GM21390 (cell line): ENCODE measurements at regions not wholly inside any gene's neighbourhood (a gene's known extent, or its start where the extent isn't known, plus 50 kb on each side); places are given as distances from the start of the nearest gene placed in this dataset.
"Not testable (repeated sequence)": the region's sequence is repeated elsewhere in the genome, so short reads cannot be mapped to it uniquely, and the experiment has no call there.

Experiments
- ATAC-seq: cut with Tn5 transposase; IDR thresholded peaks from one replicate; pipeline ENCODE4 v1.9.1; 2021; ENCODE audit not compliant: unreplicated experiment

DNA sequence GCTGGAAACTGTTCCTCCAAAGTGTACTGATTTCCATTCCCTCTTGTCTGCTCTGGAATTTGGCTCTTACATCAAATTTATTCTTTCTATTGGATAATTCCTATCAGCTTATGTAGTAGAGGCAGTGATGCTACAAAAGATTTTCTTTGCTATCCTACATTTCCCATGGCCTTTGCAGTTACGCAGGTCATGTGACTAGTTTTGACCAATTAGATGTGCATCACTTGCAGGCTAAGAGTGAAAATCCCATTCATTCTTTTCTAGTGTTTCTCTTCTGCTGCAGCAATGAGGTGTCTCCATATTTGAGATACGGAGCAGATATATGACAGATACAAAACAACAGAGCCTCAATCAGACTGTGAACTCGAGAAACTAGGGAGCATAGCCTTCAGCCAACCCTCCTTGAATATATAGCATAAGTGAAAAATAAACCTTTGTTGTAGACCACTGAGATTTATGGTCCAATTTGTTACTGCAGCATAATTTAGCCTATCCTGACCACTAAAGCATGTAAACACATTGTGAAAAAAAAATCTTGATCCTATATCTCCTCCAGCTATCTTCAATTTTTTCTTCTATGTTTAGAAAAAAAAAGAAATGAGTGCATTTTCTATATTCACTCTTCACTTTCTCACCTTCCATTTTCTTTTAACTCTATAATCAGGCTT, 102.0 kb downstream of the HNMT start:
- no peak for ATAC-seq

DNA sequence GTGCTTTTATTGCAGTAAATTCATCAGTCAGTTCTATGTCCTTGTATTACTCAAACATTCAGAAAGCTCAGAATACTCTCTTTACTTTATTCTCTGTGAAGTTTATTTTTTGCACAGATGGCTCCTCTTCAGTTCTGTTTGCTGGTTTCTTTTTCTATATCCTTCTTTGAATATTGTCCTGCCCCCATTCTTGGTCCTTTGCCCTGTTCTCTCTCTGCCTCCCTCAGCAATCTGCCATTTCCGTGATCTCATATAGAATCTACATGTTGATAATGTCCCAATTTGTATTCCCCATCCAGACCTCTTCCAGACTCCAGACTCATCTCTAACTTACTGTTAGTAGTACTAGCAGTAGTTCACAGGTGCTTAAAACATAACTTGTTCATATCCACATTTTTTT, 102.6 kb downstream of the HNMT start:
- ATAC-seq: no peak

DNA sequence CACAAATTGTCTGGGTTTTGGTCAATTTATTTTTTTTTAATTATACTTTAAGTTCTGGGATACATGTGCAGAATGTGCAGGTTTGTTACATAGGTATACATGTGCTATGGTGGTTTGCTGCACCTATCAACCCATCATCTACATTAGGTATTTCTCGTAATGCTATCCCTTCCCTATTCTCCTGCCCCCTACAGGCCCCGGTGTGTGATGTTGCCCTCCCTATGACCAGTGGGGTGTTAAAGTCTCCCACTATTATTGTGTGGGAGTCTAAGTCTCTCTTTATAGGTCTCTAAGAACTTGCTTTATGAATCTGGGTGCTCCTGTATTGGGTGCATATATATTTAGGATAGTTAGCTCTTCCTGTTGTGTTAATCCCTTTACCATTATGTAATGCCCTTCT, 104.4 kb downstream of the HNMT start:
- ATAC-seq: not testable (repeated sequence)

DNA sequence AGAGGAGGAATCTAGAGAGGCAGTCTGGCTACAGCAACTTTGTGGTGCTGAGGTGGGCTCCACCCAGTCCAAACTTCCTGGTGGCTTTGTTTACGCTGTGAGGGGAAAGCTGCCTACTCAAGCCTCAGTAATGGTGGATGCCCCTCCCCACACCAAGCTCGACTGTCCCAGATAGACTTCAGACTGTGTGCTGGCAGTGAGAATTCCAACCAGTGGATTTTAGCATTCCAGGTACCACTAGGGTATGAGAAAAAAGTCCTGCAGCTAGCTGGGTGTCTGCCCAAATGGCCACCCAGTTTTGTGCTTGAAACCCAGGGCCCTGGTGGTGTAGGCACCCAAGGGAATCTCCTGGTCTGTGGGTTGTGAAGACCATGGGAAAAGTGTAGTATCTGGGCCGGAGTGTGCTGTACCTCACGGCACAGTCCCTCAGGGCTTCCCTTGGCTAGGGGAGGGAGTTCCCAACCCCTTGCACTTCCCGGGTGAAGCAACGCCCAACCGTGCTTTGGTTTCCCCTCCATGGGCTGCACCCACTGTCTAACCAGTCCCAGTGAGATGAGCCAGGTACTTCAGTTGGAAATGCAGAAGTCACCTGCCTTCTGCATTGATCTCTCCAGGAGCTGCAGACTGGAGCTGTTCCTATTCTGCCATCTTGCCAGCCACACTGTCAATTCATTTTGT, 106.9 kb downstream of the HNMT start:
- ATAC-seq: not testable (repeated sequence)

DNA sequence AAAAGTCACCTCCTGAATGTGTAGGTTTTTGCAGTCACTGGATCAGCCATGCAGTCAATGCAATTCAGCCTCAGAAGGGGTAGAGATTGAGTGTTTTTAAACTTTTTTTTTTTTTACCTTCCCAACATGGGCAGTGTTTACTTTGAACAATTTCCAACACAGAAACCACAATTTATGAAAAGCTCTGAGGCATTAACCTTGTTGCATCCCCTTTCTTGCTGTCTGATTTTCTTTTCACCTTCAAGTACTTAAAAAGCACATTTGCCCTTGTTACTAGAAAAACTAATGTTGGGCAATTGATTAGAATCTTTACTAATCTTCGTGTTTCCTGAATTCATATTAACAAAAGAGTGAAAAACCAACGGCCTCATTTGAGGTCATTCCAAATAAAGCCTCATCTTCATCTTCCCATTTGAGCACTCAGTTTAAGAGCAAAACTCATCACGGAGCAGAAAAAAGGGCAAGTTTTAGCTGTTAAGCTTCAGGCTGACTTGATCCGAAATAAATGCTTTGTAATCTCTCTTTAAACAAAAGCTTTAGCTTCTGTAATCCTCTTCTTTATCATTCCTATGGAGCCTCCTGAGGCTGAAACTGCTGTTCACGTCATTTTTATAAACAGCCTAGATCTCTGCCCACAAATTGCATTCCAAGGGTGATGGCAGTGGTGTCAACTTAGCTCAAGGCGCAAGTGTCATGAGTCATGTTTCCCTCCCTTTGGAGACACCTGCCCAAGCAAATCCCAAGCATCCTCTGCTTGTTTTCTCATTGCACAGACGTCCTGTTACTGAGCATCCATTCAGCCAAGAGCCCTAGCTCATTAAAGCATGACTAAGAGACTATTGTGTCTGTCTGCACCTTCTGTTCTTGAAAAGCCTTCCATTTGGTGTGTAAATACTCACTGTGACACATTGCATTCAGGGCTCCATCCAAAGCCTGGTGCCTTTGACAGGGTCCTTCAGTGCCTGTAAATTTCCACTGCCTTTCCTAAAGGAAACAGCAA, 107.7 kb downstream of the HNMT start:
- ATAC-seq: no peak

DNA sequence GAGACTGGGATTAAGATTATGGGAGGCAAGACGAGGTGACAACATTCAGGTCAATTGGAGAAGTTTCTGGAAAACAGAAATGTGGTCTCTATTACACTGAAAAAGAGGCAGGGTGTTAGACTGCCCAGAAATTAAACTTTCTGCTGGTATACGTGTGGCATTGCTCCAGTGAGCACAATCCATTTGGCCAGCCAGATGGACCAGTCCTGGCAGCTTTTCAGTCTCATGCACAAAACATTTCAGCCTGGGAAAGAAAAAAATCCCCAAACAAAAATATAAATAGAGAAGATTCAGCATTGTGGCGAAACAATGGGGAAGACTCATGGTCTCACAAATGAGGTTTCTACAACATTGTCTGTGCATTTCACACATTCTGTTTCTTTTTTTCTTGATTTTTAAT, 113.9 kb downstream of the HNMT start:
- no peak for ATAC-seq

DNA sequence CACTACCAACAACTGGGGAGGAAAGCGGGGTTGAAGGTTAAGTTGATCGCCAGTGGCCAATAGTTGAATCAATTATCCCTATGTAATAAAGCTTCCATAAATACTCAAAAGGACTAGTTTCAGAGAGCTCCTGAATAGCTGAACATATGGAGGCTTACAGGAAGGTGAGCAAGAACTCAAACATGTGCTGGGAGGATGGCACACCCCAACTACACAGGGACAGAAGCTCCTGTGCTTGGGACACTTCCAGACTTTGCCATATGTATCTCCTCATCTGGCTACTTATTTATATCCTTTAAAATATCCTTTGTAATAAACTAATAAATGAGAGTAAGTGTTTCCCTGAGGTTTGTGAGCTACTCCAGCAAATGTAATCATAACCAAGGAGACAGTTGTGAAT, 115.7 kb downstream of the HNMT start:
- no peak for ATAC-seq

DNA sequence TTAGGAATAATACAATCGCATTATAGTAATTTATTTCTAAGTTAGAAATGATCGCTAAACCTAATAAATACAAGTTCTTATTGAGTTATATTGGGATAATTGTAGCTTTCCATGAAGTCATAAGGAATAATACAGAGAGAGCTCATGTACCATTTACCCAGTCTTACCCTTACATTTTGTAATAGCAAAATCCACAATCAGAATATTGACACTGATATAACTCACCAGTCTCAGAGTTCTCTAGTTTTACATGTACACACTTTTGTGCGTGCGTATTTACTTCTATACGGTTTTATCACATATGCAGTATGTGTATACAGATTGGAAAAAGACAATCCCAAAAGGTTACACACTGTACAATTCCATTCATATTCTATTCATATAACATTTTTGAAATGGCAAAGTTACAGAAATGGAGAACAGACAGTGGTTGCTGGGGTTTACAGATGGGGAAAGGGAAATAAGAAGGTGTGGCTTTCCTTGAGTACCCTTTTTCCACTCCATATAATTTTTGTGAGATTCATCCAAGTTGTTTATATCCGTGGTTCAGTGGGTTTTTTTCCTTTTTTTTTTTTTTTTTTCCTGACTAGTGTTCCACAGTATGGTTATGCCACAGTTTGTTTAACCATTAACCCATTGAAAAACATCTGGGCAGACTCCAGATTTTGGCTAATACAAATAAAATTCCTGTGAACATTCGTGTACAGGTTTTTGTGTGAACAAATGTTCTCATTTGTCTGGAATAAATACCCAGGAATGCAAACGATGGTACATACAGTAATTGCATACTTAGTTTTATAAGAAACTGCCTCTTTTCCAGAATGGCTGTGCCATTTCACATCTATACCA, 117.2 kb downstream of the HNMT start:
- ATAC-seq: no peak

DNA sequence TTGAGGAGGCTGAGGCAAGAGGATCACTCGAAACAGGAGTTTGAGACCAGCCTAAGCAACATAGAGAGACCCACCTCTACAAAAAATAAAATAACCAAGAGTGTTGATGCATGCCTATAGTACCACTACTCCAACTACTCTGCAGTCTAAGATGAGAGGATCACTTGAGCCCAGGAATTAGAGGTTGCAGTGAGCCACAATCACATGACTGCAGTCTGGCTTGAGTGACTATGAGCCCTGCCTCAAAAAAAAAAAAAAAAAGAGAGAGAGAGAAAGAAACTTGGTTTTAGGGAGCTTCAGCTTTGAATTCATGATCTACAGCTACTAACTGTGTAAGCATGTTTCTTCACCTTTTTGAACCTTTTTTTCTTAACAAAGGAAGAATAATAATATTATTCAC, 119.9 kb downstream of the HNMT start:
- no peak for ATAC-seq

DNA sequence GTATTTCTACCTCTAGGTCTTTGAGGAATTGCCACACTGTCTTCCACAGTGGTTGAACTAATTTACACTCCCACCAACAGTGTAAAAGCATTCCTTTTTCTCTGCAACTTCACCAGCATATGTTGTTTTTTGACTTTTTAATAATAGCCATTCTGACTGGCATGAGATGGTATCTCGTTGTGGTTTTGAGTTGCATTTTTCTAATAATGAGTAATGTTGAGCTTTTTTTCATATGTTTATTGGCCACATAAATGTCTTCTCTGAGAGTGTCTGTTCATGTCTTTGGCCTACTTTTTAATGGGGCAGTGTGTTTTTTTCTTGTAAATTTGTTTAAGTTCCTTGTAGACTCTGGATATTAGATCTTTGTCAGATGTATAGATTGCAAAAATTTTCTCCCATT, 121.2 kb downstream of the HNMT start:
- ATAC-seq: not testable (repeated sequence)

DNA sequence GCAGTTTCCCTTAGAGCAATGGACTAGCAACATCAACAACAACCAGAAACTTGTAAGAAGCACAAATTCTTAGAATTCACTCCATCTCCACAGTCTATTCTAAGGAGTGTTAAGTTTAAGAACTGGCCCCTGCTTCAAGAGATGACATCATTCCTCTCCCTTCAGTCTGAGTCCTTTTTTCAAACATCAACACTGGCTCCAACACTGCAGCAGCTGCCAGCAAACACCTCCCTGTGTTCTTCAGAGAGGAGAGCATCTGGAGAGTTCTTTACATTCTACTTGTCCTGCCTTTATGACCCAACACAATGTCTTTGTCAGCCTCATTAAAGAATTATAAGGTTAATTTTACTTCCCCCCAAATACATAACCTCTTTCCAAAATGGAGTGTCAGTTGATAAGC, 122.3 kb downstream of the HNMT start:
- no peak for ATAC-seq

DNA sequence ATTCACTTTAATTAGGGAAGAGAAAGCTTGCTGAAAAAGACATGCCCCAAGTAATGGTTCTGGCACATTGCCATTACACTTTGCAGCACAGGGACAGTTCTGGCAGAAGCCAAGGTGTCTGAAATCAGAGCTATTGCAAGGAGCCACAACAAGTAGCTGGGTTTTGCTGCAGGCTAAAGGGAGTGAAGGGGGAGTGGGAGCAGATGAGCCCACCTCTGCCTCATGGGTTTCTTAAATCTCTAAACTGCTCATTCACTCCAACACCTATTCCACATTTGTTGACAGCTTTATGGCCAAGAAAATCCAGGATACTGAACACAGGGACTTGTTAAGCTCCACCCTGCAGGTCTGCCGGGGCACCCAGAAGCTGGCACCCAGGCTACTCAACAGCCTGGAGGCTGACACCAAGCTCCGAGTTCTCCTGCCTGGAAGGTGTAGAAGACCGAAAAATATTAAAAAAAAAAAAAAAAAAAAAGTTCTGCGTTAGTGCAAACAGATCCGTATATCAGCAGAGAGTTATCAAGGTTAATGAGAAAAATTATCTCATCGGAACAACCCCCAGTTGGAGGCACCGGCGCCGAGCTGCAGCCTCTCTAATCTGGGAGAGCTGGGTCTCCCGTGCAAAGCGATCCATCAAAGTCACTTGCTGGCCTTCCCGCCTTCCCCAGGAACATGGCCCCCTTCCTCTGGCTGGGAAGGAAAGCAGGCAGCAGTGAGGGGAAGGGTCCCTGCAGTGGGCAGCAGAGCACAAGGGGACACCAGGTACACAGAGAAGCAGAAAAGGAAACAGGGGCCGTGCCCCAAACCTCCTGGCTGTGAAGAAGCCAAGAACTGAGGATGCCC, 123.7 kb downstream of the HNMT start:
- no peak for ATAC-seq

DNA sequence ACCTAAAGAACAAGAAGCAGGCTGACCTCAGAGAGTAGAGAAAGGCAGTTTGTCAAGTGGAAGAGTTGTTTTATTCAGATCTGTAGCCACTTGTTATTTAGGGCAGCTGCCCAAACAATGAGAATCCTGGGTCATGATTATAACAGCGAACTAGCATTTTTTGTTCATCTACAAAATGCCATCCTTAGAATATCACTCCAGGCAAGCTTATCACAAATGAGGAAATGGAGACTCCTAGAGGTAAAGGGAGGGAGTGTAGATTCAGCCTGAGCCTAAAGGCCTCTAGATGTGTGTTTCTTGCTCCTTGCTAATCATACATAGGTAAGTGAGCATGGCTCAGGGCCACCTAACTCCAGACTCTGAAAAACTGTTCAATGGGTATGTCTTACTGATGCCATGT, 126.1 kb downstream of the HNMT start:
- peak; percentile 71 for ATAC-seq

DNA sequence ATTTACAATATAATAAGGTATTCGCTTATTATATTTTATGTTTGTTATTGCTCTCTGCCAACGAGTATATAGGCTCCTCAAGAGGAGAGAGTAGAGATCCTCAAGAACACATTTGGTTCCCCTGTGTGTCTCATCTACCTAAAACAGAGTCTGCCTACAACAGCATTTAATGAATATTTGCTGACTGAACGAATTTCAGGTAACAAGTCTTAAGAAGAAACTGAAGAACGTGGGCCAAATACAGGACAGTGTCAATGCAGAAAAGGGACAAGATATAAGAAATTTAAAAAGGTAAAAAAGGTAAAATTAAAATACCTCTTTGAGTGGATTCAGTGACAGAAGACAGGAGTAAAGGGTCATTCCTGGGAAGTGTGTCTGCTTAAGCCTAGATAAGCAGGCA, 129.2 kb downstream of the HNMT start:
- ATAC-seq: no peak

DNA sequence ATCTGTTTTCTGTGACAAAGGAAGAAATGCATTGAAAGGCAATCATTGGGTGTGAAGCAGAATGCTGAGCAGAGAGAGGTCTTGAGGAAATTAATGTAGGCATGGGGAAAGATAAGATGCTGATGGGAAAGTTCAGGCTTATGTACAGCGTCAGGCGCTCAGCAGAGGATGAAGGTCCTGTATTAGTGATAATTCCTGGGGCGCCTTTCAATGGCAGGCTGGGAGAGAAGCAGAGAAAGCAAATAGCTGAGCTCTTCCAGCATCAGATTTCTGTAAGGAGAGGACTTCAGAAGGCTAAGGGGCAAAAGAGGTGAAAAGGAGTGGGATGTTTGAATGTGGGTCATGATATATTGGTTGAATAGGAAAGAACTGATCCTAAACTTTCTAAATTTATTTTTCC, 129.8 kb downstream of the HNMT start:
- no peak for ATAC-seq

DNA sequence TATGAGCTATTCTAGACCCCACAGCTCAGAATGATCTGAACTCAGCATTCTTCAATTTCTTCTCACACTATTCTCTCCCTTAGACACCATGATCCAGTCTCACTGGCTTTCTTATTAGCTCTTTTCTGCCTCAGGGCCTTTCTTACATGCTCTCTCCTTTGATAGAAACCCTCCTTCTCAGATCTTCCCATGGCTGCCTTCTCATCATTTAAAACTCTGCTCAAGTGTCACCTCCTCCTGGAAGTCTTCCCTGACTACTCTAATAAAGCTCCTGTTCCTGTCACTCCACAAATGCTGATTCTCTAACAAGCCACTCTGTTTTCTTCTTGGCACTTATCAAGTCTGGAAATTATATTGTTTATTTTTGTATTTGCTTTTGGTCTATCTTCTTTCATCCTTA, 131.1 kb downstream of the HNMT start:
- no peak for ATAC-seq

DNA sequence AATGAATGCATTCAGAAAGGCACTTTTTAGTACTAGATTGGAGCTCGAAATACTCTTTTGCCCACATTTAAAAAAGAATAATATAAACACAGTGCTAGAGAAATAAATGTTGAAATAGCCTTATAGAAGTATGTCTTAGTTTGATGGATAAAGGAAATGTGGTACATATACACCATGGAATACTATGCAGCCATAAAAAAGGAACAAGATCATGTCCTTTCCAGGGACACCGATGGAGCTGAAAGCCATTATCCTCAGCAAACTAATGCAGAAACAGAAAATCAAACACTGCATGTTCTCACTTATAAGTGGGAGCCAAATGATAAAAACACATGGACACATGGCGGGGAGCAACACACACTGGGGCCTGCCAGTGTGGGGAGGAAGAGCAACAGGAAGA, 135.0 kb downstream of the HNMT start:
- ATAC-seq: not testable (repeated sequence)

DNA sequence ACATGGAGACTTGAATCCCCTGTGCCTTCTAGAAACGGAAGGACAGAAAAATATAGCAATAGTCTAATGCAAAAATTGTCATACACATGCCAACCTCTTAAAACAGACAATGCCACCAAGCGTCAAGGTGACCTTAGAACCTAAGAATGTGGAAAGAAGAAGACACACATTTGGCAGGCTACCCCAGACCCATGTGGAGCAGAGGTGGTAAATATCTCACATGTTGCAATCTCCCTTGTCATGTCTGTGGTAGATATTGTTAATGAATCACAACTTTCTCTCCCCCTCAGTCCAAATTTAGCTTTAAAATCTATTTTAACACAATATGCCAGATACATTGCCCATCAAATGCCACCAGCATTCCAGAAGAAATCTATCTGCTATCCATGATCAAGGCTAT, 137.4 kb downstream of the HNMT start:
- ATAC-seq: no peak

DNA sequence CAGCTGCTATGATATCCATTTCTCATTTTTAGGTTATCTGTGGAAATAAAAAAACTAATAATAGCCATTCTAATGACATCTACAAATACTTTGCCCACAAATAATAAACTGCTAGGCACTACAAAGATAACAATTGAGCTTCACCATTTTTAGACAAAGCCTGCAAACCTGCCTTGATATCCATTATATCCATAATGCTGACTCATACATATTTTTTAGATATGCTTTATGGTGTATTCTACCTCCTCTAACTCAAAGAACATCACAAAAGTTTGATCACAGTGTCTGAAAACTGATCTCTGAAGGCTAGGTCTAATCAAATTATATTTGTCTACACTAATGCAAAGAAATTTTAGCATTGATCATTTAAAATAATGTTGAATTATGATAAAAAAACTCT, 138.4 kb downstream of the HNMT start:
- no peak for ATAC-seq

DNA sequence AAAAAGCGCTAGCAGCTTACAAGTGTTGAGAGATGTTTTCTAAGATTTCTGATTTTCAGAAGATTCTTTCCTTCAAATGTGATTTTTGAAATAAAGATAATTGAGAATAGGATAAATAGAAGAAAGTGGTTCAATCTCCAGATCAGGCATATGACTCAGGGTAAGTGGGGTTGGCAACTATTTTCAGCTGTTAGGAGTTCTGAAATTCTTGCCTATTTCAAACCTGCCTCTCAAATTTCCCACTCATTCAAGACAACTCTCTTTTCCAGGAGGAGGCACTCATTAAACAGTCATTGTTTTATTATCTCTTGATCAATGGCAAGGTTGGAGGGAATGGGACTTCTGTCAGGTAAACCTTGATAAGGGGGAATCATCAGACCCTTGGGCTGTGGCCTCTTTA, 138.9 kb downstream of the HNMT start:
- ATAC-seq: no peak
